Memory B cell (primary cell): ENCODE measurements at regions not wholly inside any gene's neighbourhood (a gene's known extent, or its start where the extent isn't known, plus 50 kb on each side); places are given as distances from the start of the nearest gene placed in this dataset.

Source experiments
- ATAC-seq: fragments of 150-1000 bp; cut with Tn5 transposase; 2 replicates; pipeline ENCODE4 v1.10.0; 2021; ENCODE audit warnings: low read depth, mild to moderate bottlenecking, moderate library complexity
- DNase-seq, 2 donors: peaks; one replicate each; pipeline ENCODE4 v3.0.0; 2022; ENCODE audit warnings: low spot score in 2 of 2
- H3K27ac Mint-ChIP-seq: one replicate; pipeline ENCODE4 v1.8.0; 2022; ENCODE audit warnings: mild to moderate bottlenecking, moderate library complexity, mixed read lengths
- H3K27me3 Mint-ChIP-seq: one replicate; pipeline ENCODE4 v1.8.0; 2022; ENCODE audit warnings: mixed read lengths
- H3K36me3 Mint-ChIP-seq: one replicate; pipeline ENCODE4 v1.8.0; 2022; ENCODE audit warnings: mild to moderate bottlenecking, mixed read lengths
- H3K4me1 Mint-ChIP-seq: one replicate; pipeline ENCODE4 v1.8.0; 2022; ENCODE audit warnings: mixed read lengths
- H3K4me3 Mint-ChIP-seq: one replicate; pipeline ENCODE4 v1.8.0; 2022; ENCODE audit warnings: mild to moderate bottlenecking, moderate library complexity, mixed read lengths
- H3K9me3 Mint-ChIP-seq: one replicate; pipeline ENCODE4 v1.8.0; 2022; ENCODE audit warnings: mixed read lengths

GRCh38 chr9:107624234-107624948 is 134.8 kb upstream of the KLF4 start:
- H3K4me1 Mint-ChIP-seq = no peaks in the 10 kb centered on the region
- no peaks in the 10 kb centered on the region for H3K9me3 Mint-ChIP-seq
- H3K4me3 Mint-ChIP-seq = no peak overlapping the region
- H3K27me3 Mint-ChIP-seq = peaks cover 13% of the 10 kb centered on the region
- DNase-seq (no peak), ATAC-seq (no peak)
- H3K27ac Mint-ChIP-seq = no peak overlapping the region
- H3K36me3 Mint-ChIP-seq = no peaks in the 10 kb centered on the region

- H3K27me3 Mint-ChIP-seq = peaks cover 4% of the 10 kb centered on the region
- H3K36me3 Mint-ChIP-seq = no peaks in the 10 kb centered on the region
- no peak overlapping the region for H3K4me3 Mint-ChIP-seq
- H3K27ac Mint-ChIP-seq = no peak overlapping the region
- ATAC-seq (no peak), DNase-seq (no peak)
- H3K4me1 Mint-ChIP-seq = no peaks in the 10 kb centered on the region
- H3K9me3 Mint-ChIP-seq = no peaks in the 10 kb centered on the region
Measured at GRCh38 chr9:107621436-107621835, 131.9 kb upstream of the KLF4 start.

GRCh38 chr9:107620801-107621200 is 131.2 kb upstream of the KLF4 start:
- no peaks in the 10 kb centered on the region for H3K4me1 Mint-ChIP-seq
- DNase-seq (no peak), ATAC-seq (no peak)
- H3K4me3 Mint-ChIP-seq = no peak overlapping the region
- no peaks in the 10 kb centered on the region for H3K36me3 Mint-ChIP-seq
- H3K9me3 Mint-ChIP-seq = no peaks in the 10 kb centered on the region
- H3K27me3 Mint-ChIP-seq = peaks cover 2% of the 10 kb centered on the region
- no peak overlapping the region for H3K27ac Mint-ChIP-seq

- no peaks in the 10 kb centered on the region for H3K36me3 Mint-ChIP-seq
- H3K4me3 Mint-ChIP-seq = no peak overlapping the region
- DNase-seq = no peak
- H3K4me1 Mint-ChIP-seq = no peaks in the 10 kb centered on the region
- peaks cover 2% of the 10 kb centered on the region for H3K27me3 Mint-ChIP-seq
- no peaks in the 10 kb centered on the region for H3K9me3 Mint-ChIP-seq
- no peak for ATAC-seq
- no peak overlapping the region for H3K27ac Mint-ChIP-seq
Measured at GRCh38 chr9:107620236-107620635, 130.7 kb upstream of the KLF4 start.

GRCh38 chr9:107615321-107615720 is 125.8 kb upstream of the KLF4 start:
- Mint-ChIP-seq H3K27me3 (peaks cover 6% of the 10 kb centered on the region), H3K4me3 (no peak overlapping the region), H3K4me1 (no peaks in the 10 kb centered on the region), H3K36me3 (no peaks in the 10 kb centered on the region), H3K27ac (no peak overlapping the region), H3K9me3 (no peaks in the 10 kb centered on the region)
- no peak for ATAC-seq
- DNase-seq = no peak

- Mint-ChIP-seq H3K36me3 (no peaks in the 10 kb centered on the region), H3K27me3 (peaks cover 6% of the 10 kb centered on the region), H3K4me1 (no peaks in the 10 kb centered on the region), H3K27ac (no peak overlapping the region), H3K9me3 (no peaks in the 10 kb centered on the region), H3K4me3 (no peak overlapping the region)
- ATAC-seq (no peak), DNase-seq (no peak)
Measured at GRCh38 chr9:107614765-107615164, 125.2 kb upstream of the KLF4 start.

GRCh38 chr9:107613321-107613720 is 123.8 kb upstream of the KLF4 start:
- DNase-seq (no peak), ATAC-seq (no peak)
- Mint-ChIP-seq H3K27me3 (peaks cover 6% of the 10 kb centered on the region), H3K4me3 (no peak overlapping the region), H3K27ac (no peak overlapping the region), H3K4me1 (no peaks in the 10 kb centered on the region), H3K9me3 (no peaks in the 10 kb centered on the region), H3K36me3 (no peaks in the 10 kb centered on the region)

- DNase-seq (no peak), ATAC-seq (no peak)
- Mint-ChIP-seq H3K4me3 (no peak overlapping the region), H3K27ac (no peak overlapping the region), H3K9me3 (no peaks in the 10 kb centered on the region), H3K27me3 (peaks cover 6% of the 10 kb centered on the region), H3K4me1 (no peaks in the 10 kb centered on the region), H3K36me3 (no peaks in the 10 kb centered on the region)
Measured at GRCh38 chr9:107612136-107612535, 122.6 kb upstream of the KLF4 start.

GRCh38 chr9:107609547-107609946 is 120.0 kb upstream of the KLF4 start:
- H3K4me3 Mint-ChIP-seq = no peak overlapping the region
- H3K4me1 Mint-ChIP-seq = no peaks in the 10 kb centered on the region
- H3K9me3 Mint-ChIP-seq = no peaks in the 10 kb centered on the region
- no peaks in the 10 kb centered on the region for H3K36me3 Mint-ChIP-seq
- ATAC-seq (no peak), DNase-seq (no peak)
- H3K27ac Mint-ChIP-seq = no peak overlapping the region
- peaks cover 6% of the 10 kb centered on the region for H3K27me3 Mint-ChIP-seq

- Mint-ChIP-seq H3K27me3 (no peaks in the 10 kb centered on the region), H3K4me3 (no peak overlapping the region), H3K4me1 (no peaks in the 10 kb centered on the region), H3K36me3 (no peaks in the 10 kb centered on the region), H3K27ac (no peak overlapping the region), H3K9me3 (peaks cover 1% of the 10 kb centered on the region)
- DNase-seq (no peak), ATAC-seq (no peak)
Measured at GRCh38 chr9:107606149-107606790, 116.7 kb upstream of the KLF4 start.

- H3K4me1 Mint-ChIP-seq = no peaks in the 10 kb centered on the region
- H3K27me3 Mint-ChIP-seq = no peaks in the 10 kb centered on the region
- H3K27ac Mint-ChIP-seq = no peak overlapping the region
- ATAC-seq = no peak
- H3K9me3 Mint-ChIP-seq = peaks cover 2% of the 10 kb centered on the region
- DNase-seq = no peak
- H3K4me3 Mint-ChIP-seq = no peak overlapping the region
- H3K36me3 Mint-ChIP-seq = no peaks in the 10 kb centered on the region
Measured at GRCh38 chr9:107605041-107605440, 115.5 kb upstream of the KLF4 start.

GRCh38 chr9:107603281-107603680 is 113.7 kb upstream of the KLF4 start:
- H3K36me3 Mint-ChIP-seq = no peaks in the 10 kb centered on the region
- H3K4me1 Mint-ChIP-seq = no peaks in the 10 kb centered on the region
- no peak overlapping the region for H3K4me3 Mint-ChIP-seq
- no peak overlapping the region for H3K27ac Mint-ChIP-seq
- no peak for DNase-seq
- peaks cover 4% of the 10 kb centered on the region for H3K27me3 Mint-ChIP-seq
- peaks cover 2% of the 10 kb centered on the region for H3K9me3 Mint-ChIP-seq
- no peak for ATAC-seq

- no peak overlapping the region for H3K27ac Mint-ChIP-seq
- no peaks in the 10 kb centered on the region for H3K4me1 Mint-ChIP-seq
- H3K9me3 Mint-ChIP-seq = peaks cover 2% of the 10 kb centered on the region
Measured at GRCh38 chr9:107600060-107600573, 110.5 kb upstream of the KLF4 start.

GRCh38 chr9:107597743-107598217 is 108.2 kb upstream of the KLF4 start:
- Mint-ChIP-seq H3K9me3 (peaks cover 2% of the 10 kb centered on the region), H3K27ac (no peak overlapping the region), H3K27me3 (peaks cover 8% of the 10 kb centered on the region), H3K36me3 (no peaks in the 10 kb centered on the region), H3K4me1 (no peaks in the 10 kb centered on the region), H3K4me3 (no peak overlapping the region)
- DNase-seq = no peak
- no peak for ATAC-seq

More at GRCh38 chr9:107600060-107600573, 110.5 kb upstream of the KLF4 start:
- DNase-seq (no peak), ATAC-seq (no peak)
- peaks cover 8% of the 10 kb centered on the region for H3K27me3 Mint-ChIP-seq
- no peaks in the 10 kb centered on the region for H3K36me3 Mint-ChIP-seq
- no peak overlapping the region for H3K4me3 Mint-ChIP-seq
